ENCODE measurements at regions not wholly inside any gene's neighbourhood (a gene's known extent, or its start where the extent isn't known, plus 50 kb on each side); places are given as distances from the start of the nearest gene placed in this dataset.
"Not testable (repeated sequence)": the region's sequence is repeated elsewhere in the genome, so short reads cannot be mapped to it uniquely, and the experiment has no call there.

GRCh38 chr9:29432191-29432590 is 1858.9 kb upstream of the C9orf72 start:
- no peaks in the 10 kb centered on the region for H3K27me3 Mint-ChIP-seq
- no peak for DNase-seq
- no peaks in the 10 kb centered on the region for H3K36me3 Mint-ChIP-seq
- no peak overlapping the region for H3K27ac Mint-ChIP-seq
- CTCF ChIA-PET: no interaction called here
- no peaks in the 10 kb centered on the region for H3K4me1 Mint-ChIP-seq
- H3K9me3 Mint-ChIP-seq: peaks cover 5% of the 10 kb centered on the region
- H3K4me3 Mint-ChIP-seq: no peak overlapping the region

- H3K9me3 Mint-ChIP-seq, H3K4me3 Mint-ChIP-seq, H3K36me3 Mint-ChIP-seq, H3K27me3 Mint-ChIP-seq, H3K27ac Mint-ChIP-seq, DNase-seq, H3K4me1 Mint-ChIP-seq, CTCF ChIA-PET: not testable (repeated sequence)
These were observed 1859.4 kb upstream of the C9orf72 start for GRCh38 chr9:29432656-29433055.

- H3K27ac Mint-ChIP-seq: no peak overlapping the region
- CTCF ChIA-PET: no interaction called here
- H3K4me3 Mint-ChIP-seq: no peak overlapping the region
- H3K9me3 Mint-ChIP-seq: peaks cover 2% of the 10 kb centered on the region
- no peaks in the 10 kb centered on the region for H3K27me3 Mint-ChIP-seq
- no peak for DNase-seq
- H3K36me3 Mint-ChIP-seq: no peaks in the 10 kb centered on the region
- H3K4me1 Mint-ChIP-seq: no peaks in the 10 kb centered on the region
These were observed 1862.1 kb upstream of the C9orf72 start for GRCh38 chr9:29435368-29435767.

GRCh38 chr9:29437526-29437925 is 1864.2 kb upstream of the C9orf72 start:
- Mint-ChIP-seq H3K9me3 (peaks cover 2% of the 10 kb centered on the region), H3K36me3 (no peaks in the 10 kb centered on the region), H3K4me3 (no peak overlapping the region), H3K27me3 (no peaks in the 10 kb centered on the region), H3K27ac (no peak overlapping the region), H3K4me1 (no peaks in the 10 kb centered on the region)
- CTCF ChIA-PET: no interaction called here
- DNase-seq: no peak

GRCh38 chr9:29439961-29440360 is 1866.7 kb upstream of the C9orf72 start:
- H3K27me3 Mint-ChIP-seq: no peaks in the 10 kb centered on the region
- CTCF ChIA-PET: no interaction called here
- DNase-seq: no peak
- no peak overlapping the region for H3K27ac Mint-ChIP-seq
- no peak overlapping the region for H3K4me3 Mint-ChIP-seq
- H3K4me1 Mint-ChIP-seq: no peaks in the 10 kb centered on the region
- peaks cover 2% of the 10 kb centered on the region for H3K9me3 Mint-ChIP-seq
- H3K36me3 Mint-ChIP-seq: no peaks in the 10 kb centered on the region

GRCh38 chr9:29440449-29440848 is 1867.2 kb upstream of the C9orf72 start:
- CTCF ChIA-PET: no interaction called here
- DNase-seq: no peak

DNA sequence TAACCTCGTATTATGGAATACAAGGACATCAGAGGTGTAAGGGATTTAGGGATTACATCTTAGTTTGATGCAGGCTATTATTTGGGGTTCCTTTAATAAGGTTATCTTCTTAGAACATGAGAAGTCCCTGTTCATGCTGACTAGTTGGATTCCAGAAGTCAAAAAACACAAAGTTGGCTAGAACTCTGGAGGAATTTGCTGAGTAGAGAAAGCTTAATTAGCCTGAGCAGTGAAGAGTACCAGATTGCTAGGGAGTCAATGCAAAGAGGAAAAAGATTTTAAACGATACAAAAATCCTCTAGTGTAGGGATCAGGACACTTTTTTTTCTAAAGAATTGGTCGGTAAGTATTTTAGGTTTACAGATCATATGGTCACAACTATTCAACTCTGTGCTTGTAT is 1872.5 kb upstream of the C9orf72 start:
- Mint-ChIP-seq H3K9me3 (peaks cover 13% of the 10 kb centered on the region), H3K27ac (no peak overlapping the region), H3K36me3 (no peaks in the 10 kb centered on the region), H3K27me3 (no peaks in the 10 kb centered on the region), H3K4me3 (no peak overlapping the region), H3K4me1 (no peaks in the 10 kb centered on the region)
- no peak for DNase-seq
- CTCF ChIA-PET: no interaction called here

More at GRCh38 chr9:29440449-29440848, 1867.2 kb upstream of the C9orf72 start:
- Mint-ChIP-seq H3K27ac (no peak overlapping the region), H3K9me3 (peaks cover 2% of the 10 kb centered on the region), H3K27me3 (no peaks in the 10 kb centered on the region), H3K4me3 (no peak overlapping the region), H3K4me1 (no peaks in the 10 kb centered on the region), H3K36me3 (no peaks in the 10 kb centered on the region)

DNA sequence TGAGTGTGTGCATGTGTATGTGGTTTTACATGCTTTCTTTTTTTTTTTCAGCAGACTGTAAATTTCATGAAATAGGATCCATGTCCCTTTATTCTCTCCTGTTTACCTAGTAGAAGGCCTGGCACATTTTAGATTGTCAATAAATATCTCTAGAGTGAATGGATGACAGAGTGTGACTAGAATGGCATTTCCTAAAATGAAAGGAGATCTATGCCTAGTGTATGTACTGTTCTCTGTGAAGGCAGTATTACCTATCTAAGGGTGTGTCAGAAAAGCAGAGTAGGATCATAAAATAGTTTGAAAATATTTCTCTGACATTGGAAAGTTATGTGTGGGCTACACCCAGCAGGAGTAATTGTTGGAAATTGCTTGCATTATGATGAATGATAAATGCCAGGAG is 1876.0 kb upstream of the C9orf72 start:
- CTCF ChIA-PET: no interaction called here
- no peak for DNase-seq
- no peak overlapping the region for H3K4me3 Mint-ChIP-seq
- no peaks in the 10 kb centered on the region for H3K27me3 Mint-ChIP-seq
- H3K9me3 Mint-ChIP-seq: peaks cover 17% of the 10 kb centered on the region
- H3K36me3 Mint-ChIP-seq: no peaks in the 10 kb centered on the region
- no peak overlapping the region for H3K27ac Mint-ChIP-seq
- no peaks in the 10 kb centered on the region for H3K4me1 Mint-ChIP-seq

GRCh38 chr9:29450343-29450875 is 1877.1 kb upstream of the C9orf72 start:
- H3K4me3 Mint-ChIP-seq, CTCF ChIA-PET, H3K27ac Mint-ChIP-seq, H3K36me3 Mint-ChIP-seq, DNase-seq, H3K4me1 Mint-ChIP-seq, H3K27me3 Mint-ChIP-seq: not testable (repeated sequence)
- H3K9me3 Mint-ChIP-seq: peaks cover 15% of the 10 kb centered on the region

- CTCF ChIA-PET: no interaction called here
- no peaks in the 10 kb centered on the region for H3K4me1 Mint-ChIP-seq
- no peak overlapping the region for H3K4me3 Mint-ChIP-seq
- H3K27ac Mint-ChIP-seq: no peak overlapping the region
- no peak for DNase-seq
- no peaks in the 10 kb centered on the region for H3K27me3 Mint-ChIP-seq
- no peaks in the 10 kb centered on the region for H3K36me3 Mint-ChIP-seq
- H3K9me3 Mint-ChIP-seq: peaks cover 13% of the 10 kb centered on the region
These were observed 1883.7 kb upstream of the C9orf72 start for GRCh38 chr9:29456940-29457339.

DNA sequence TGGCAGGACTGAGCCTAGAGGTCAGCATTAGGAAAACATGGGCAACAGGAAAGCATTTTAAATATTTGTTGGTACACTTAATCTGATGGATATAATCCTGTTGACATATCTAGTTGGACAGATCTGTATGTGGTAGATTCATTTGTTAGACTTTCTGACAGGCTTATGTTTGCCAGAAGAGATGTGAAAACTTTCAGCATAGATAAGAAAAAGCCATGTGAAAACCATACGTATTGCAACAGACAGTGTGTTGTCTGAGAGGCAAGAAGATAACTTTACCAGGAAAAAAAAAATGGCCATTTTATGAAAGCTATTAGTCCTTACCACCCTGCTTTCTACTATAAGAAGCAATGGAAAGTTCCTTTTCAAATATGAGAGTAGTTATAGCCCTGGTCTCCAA is 1902.2 kb upstream of the C9orf72 start:
- H3K4me3 Mint-ChIP-seq: no peak overlapping the region
- no peaks in the 10 kb centered on the region for H3K4me1 Mint-ChIP-seq
- DNase-seq: no peak
- peaks cover 1% of the 10 kb centered on the region for H3K9me3 Mint-ChIP-seq
- no peak overlapping the region for H3K27ac Mint-ChIP-seq
- H3K27me3 Mint-ChIP-seq: no peaks in the 10 kb centered on the region
- CTCF ChIA-PET: no interaction called here
- H3K36me3 Mint-ChIP-seq: no peaks in the 10 kb centered on the region

DNA sequence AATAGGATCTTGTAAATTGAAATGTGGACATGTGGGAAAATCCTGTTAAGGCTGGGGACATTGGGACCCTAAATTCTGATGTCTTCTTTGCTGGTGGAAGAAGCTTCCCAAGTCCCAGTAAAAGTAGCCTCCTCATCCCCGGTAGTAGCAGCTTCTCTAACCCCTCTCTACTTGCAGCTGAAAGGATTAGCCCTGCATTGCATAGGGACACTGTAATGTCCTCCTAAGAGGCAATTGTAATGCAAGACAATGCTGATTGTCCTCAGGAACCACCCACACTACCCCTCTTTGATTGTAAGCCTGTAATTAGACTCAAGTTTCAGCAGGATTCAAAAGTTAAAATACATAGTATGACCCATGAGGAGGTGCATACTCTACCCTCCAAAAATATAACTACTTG is 1938.4 kb upstream of the C9orf72 start:
- no peak overlapping the region for H3K4me3 Mint-ChIP-seq
- CTCF ChIA-PET: no interaction called here
- no peak overlapping the region for H3K27ac Mint-ChIP-seq
- H3K9me3 Mint-ChIP-seq: peaks cover 6% of the 10 kb centered on the region
- DNase-seq: no peak
- no peaks in the 10 kb centered on the region for H3K27me3 Mint-ChIP-seq
- no peaks in the 10 kb centered on the region for H3K4me1 Mint-ChIP-seq
- H3K36me3 Mint-ChIP-seq: no peaks in the 10 kb centered on the region

DNA sequence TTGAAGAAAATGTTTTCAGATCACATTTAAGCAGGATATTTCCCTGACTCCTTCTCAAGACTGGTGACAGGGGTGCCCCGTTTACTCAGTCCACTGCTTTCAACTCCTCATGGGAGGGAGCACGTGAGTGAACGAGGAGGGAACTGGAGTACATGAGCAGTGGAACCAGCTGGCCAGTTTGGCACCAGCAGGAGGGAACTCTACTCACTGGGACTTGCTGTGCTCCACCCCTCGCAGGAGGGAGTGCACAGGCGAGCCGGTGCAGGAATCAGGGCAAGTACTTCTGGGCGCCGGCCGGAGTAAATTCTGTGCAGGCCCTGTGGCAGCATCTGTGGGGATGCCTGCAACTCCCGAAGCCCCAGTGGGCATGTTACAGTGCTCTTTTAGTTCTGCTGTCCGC is 1941.1 kb upstream of the C9orf72 start:
- Mint-ChIP-seq H3K27ac (no peak overlapping the region), H3K36me3 (no peaks in the 10 kb centered on the region), H3K9me3 (peaks cover 6% of the 10 kb centered on the region), H3K4me3 (no peak overlapping the region), H3K27me3 (no peaks in the 10 kb centered on the region), H3K4me1 (no peaks in the 10 kb centered on the region)
- CTCF ChIA-PET: no interaction called here
- DNase-seq: no peak

DNA sequence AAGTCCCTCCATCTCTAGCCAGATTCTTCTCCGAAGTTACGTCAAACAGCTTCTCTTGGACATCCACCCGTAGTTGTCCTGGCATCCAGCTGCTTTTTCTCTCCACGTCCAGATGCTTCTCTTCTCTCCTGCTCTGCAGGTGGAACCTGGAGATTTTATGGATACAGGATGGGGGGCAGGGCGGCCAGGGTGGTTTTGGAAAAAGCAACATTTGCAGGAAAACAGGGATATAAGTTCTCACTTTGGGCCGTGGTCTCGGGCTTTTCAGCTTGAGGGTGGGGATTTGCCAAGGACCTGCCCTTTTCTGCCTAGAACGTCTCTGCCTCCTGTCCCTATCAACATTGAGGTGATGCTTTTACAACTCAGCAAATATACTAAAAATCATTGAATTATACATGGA is 1941.6 kb upstream of the C9orf72 start:
- CTCF ChIA-PET: no interaction called here
- peaks cover 6% of the 10 kb centered on the region for H3K9me3 Mint-ChIP-seq
- no peak overlapping the region for H3K4me3 Mint-ChIP-seq

DNA sequence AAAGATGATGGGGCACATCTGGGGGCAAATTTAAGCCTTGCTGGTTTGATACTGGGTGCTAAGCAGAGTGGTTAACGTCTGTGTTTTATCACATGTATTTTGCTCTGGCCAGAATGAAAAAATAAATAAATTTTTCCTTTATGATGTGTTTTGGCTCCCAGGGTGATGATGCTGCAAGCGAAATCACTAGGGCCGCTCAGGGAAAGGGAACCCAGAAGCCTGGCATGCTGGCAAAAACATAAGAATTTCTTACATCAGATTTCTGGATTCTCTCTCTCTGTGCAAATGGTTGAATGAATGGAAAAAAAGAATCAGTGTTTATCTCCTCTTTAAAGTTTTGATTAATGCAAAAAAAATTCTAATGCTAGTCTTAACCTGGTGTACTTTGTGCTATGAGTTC is 1975.2 kb upstream of the C9orf72 start:
- no peaks in the 10 kb centered on the region for H3K27me3 Mint-ChIP-seq
- CTCF ChIA-PET: no interaction called here
- H3K9me3 Mint-ChIP-seq: peaks cover 2% of the 10 kb centered on the region
- H3K36me3 Mint-ChIP-seq: no peaks in the 10 kb centered on the region
- no peak for DNase-seq
- no peak overlapping the region for H3K27ac Mint-ChIP-seq
- H3K4me3 Mint-ChIP-seq: no peak overlapping the region
- H3K4me1 Mint-ChIP-seq: no peaks in the 10 kb centered on the region

More for the DNA sequence above, 1941.6 kb upstream of the C9orf72 start:
- H3K4me1 Mint-ChIP-seq: no peaks in the 10 kb centered on the region
- H3K36me3 Mint-ChIP-seq: no peaks in the 10 kb centered on the region
- H3K27me3 Mint-ChIP-seq: no peaks in the 10 kb centered on the region
- H3K27ac Mint-ChIP-seq: no peak overlapping the region
- no peak for DNase-seq

DNA sequence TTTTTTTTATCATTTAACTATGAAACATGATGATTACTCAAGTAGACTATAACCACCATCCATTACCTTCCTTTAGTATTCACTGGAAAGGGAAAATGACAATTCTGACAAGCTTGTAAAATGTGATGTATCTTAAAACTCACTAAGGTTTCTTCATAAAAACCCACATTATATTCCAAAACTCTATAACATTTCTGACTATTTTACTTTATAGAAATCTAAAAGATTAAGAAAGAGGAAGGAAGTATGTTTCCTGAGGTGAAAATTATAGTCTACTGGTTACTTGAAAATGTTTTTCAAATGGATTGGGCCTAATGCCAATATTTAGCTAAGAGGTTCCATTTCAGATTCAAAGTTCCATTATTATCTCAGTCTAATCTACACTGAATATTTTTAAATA is 1982.2 kb upstream of the C9orf72 start:
- Mint-ChIP-seq H3K27me3 (no peaks in the 10 kb centered on the region), H3K4me3 (no peak overlapping the region), H3K36me3 (no peaks in the 10 kb centered on the region), H3K9me3 (peaks cover 2% of the 10 kb centered on the region), H3K27ac (no peak overlapping the region), H3K4me1 (no peaks in the 10 kb centered on the region)
- CTCF ChIA-PET: interaction anchor here (0.6 kb wide), 1 partner anchor 30 kb away, joined by 3 read pairs; no protein-coding TSS in a partner anchor
- no peak for DNase-seq

Measured in activated naive CD4-positive, alpha-beta T cell treated with anti-CD3 and anti-CD28 coated beads, Interleukin-2, amount 10 ng/mL, durations not matched to agents 7 days and 5 days (primary cell).